ENCODE measurements at regions not wholly inside any gene's neighbourhood (a gene's known extent, or its start where the extent isn't known, plus 50 kb on each side); places are given as distances from the start of the nearest gene placed in this dataset.

DNA sequence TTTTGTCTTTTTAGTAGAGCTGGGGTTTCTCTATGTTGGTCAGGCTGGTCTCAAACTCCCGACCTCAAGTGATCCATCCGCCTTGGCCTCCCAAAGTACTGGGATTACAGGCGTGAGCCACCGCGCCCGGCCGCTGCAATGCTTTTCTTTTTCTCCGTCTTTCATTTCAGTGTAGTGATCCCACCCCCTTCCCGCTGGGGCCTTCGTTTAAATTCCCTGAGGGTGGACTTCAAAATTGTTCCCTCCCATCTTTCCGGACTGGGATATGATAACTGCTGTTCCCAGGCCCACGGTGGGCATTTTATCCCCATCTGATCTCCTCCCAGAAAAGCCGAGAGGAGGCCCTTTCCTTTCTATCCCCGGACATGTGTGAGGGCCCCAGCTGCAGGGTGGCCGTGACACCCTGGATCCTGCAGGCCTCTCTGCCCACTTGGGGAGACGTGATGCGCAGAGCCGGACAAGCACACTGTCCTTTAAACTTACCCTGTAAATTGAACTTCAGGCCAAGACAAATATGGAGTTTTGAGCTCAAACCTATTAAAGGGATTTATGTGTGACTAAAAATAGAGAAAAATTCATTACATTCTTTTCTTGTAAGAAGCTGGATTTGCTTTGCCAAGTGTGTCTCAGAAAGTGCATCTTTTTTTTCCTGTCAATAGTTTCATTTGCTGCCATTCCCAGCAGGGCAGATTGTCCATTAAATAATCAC is 54.5 kb upstream of the AFF3 start:
- TF ChIP-seq, protein P1, sequence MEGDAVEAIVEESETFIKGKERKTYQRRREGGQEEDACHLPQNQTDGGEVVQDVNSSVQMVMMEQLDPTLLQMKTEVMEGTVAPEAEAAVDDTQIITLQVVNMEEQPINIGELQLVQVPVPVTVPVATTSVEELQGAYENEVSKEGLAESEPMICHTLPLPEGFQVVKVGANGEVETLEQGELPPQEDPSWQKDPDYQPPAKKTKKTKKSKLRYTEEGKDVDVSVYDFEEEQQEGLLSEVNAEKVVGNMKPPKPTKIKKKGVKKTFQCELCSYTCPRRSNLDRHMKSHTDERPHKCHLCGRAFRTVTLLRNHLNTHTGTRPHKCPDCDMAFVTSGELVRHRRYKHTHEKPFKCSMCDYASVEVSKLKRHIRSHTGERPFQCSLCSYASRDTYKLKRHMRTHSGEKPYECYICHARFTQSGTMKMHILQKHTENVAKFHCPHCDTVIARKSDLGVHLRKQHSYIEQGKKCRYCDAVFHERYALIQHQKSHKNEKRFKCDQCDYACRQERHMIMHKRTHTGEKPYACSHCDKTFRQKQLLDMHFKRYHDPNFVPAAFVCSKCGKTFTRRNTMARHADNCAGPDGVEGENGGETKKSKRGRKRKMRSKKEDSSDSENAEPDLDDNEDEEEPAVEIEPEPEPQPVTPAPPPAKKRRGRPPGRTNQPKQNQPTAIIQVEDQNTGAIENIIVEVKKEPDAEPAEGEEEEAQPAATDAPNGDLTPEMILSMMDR (IDR thresholded peaks at IDR 0.05) = no peak
- no peak overlapping the region for H3K27ac ChIP-seq (ENCODE audit: low read length)
- H3K4me3 Mint-ChIP-seq = no peak overlapping the region

DNA sequence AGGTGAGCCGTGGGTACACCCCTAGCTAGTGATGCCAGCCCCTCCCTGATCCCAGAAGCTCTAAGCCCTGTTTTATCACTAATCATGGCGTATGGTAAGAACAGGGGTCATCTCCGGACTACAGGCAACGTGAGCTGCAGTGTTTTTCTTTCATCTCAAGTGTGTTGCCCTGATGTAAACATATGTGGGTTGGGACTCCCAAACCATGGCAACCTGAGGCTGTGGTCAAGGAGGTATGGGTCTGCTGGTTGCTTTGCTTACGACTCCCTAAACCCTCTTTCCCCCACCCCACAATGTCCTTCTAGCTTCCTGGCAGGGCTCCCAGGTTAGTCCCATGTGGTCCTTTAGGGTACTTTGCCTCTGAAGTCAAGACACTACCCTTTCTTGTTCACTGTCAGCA is 53.6 kb upstream of the AFF3 start:
- Mint-ChIP-seq H3K4me1 (no peaks in the 10 kb centered on the region), H3K27me3 (ENCODE audit: low read depth in 2 of 2) (peaks cover 0 to 6% of the 10 kb centered on the region in 2 donors)

More for the DNA sequence above, 54.5 kb upstream of the AFF3 start:
- ATAC-seq (no peak), DNase-seq (no peak)
- Mint-ChIP-seq H3K4me1 (no peaks in the 10 kb centered on the region), H3K27ac (no peak overlapping the region), H3K36me3 (no peaks in the 10 kb centered on the region), H3K9me3 (no peaks in the 10 kb centered on the region), H3K27me3 (ENCODE audit: low read depth in 2 of 2) (peaks cover 0 to 2% of the 10 kb centered on the region in 2 donors)
- Histone ChIP-seq H3K9me3 (ENCODE audit: control insufficient read depth, insufficient read depth, low read length) (no peaks in the 10 kb centered on the region), H3K4me3 (ENCODE audit: low read length) (no peak overlapping the region), H3K27me3 (ENCODE audit: control insufficient read depth, insufficient read depth, low read length) (no peaks in the 10 kb centered on the region), H3K4me1 (ENCODE audit: control insufficient read depth, insufficient read depth, low read length) (no peaks in the 10 kb centered on the region), H3K36me3 (ENCODE audit: control insufficient read depth, insufficient read depth, low read length) (no peaks in the 10 kb centered on the region)
- 89% methylated on average over 18 of the region's 18 CpGs for WGBS (ENCODE audit: insufficient coverage)
- intact Hi-C loops (cut with micrococcal nuclease) = no loop called here

DNA sequence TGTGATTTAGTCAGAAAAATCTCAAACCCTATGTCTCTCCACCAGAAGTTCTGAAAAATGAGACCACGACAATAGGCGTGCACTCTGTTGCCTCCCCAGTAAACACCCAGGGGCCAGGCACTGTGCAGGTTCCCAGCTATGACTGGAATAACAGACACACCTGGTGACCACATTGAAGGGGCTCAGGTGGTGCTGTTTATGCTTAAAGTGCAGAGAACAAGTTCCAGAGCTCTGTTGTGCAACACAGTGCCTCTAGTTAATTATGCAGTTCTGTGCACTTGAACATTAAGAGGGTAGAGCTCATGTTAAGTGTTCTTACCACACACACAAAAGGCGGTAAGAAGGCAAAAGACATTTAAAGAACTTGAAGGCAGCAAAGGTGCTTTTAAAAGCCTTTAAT is 52.6 kb upstream of the AFF3 start:
- intact Hi-C loops (cut with micrococcal nuclease) = no loop called here
- no peak for DNase-seq
- no peak overlapping the region for H3K27ac Mint-ChIP-seq
- ATAC-seq = no peak
- WGBS (ENCODE audit: insufficient coverage) = 95% methylated on average over 3 of the region's 3 CpGs
- peaks cover 0 to 6% of the 10 kb centered on the region in 2 donors for H3K27me3 Mint-ChIP-seq (ENCODE audit: low read depth in 2 of 2)
- H3K4me1 ChIP-seq (ENCODE audit: control insufficient read depth, insufficient read depth, low read length) = no peaks in the 10 kb centered on the region
- no peak overlapping the region for H3K27ac ChIP-seq (ENCODE audit: low read length)
- TF ChIP-seq, protein P1 (IDR thresholded peaks at IDR 0.05) = no peak
- no peaks in the 10 kb centered on the region for H3K27me3 ChIP-seq (ENCODE audit: control insufficient read depth, insufficient read depth, low read length)
- H3K9me3 Mint-ChIP-seq = no peaks in the 10 kb centered on the region
- H3K36me3 Mint-ChIP-seq = no peaks in the 10 kb centered on the region
- H3K4me3 Mint-ChIP-seq = no peak overlapping the region
- H3K4me3 ChIP-seq (ENCODE audit: low read length) = no peak overlapping the region
- H3K4me1 Mint-ChIP-seq = no peaks in the 10 kb centered on the region
- H3K36me3 ChIP-seq (ENCODE audit: control insufficient read depth, insufficient read depth, low read length) = no peaks in the 10 kb centered on the region
- no peaks in the 10 kb centered on the region for H3K9me3 ChIP-seq (ENCODE audit: control insufficient read depth, insufficient read depth, low read length)

More for the DNA sequence above, 53.6 kb upstream of the AFF3 start:
- H3K27ac Mint-ChIP-seq = no peak overlapping the region
- no peaks in the 10 kb centered on the region for H3K9me3 Mint-ChIP-seq
- H3K36me3 ChIP-seq (ENCODE audit: control insufficient read depth, insufficient read depth, low read length) = no peaks in the 10 kb centered on the region
- WGBS (ENCODE audit: insufficient coverage) = 83% methylated on average over 5 of the region's 5 CpGs
- TF ChIP-seq, protein P1 (IDR thresholded peaks at IDR 0.05) = no peak
- no peak overlapping the region for H3K4me3 ChIP-seq (ENCODE audit: low read length)
- no peaks in the 10 kb centered on the region for H3K9me3 ChIP-seq (ENCODE audit: control insufficient read depth, insufficient read depth, low read length)
- no peak overlapping the region for H3K4me3 Mint-ChIP-seq
- no peak overlapping the region for H3K27ac ChIP-seq (ENCODE audit: low read length)
- ATAC-seq (no peak), DNase-seq (no peak)
- intact Hi-C loops (cut with micrococcal nuclease) = no loop called here
- no peaks in the 10 kb centered on the region for H3K4me1 ChIP-seq (ENCODE audit: control insufficient read depth, insufficient read depth, low read length)
- no peaks in the 10 kb centered on the region for H3K36me3 Mint-ChIP-seq
- no peaks in the 10 kb centered on the region for H3K27me3 ChIP-seq (ENCODE audit: control insufficient read depth, insufficient read depth, low read length)

DNA sequence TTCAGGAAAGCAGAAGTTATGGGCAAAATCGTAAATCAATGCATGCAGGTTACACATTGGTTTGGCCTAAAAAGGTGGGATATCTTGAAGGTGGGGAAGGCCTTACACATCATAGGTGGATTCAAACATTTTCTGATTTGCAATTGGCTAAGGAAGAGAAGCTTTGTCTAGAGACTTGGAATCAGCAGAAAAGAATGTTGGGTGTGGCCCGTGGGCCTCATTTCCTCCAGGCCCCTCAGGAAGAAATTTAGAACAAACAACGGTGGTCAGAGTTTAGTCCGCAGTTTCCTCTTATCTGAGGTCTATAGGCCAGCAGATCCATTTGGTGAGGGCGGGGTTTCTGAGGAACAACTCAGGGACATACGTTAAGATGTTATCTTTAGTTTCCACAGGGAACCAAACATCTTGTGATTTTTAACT is 50.9 kb upstream of the AFF3 start:
- no peaks in the 10 kb centered on the region for H3K36me3 ChIP-seq (ENCODE audit: control insufficient read depth, insufficient read depth, low read length)
- H3K4me1 ChIP-seq (ENCODE audit: control insufficient read depth, insufficient read depth, low read length) = no peaks in the 10 kb centered on the region
- H3K36me3 Mint-ChIP-seq = no peaks in the 10 kb centered on the region
- DNase-seq (no peak), ATAC-seq (no peak)
- intact Hi-C loops (cut with micrococcal nuclease) = no loop called here
- H3K9me3 Mint-ChIP-seq = no peaks in the 10 kb centered on the region
- H3K9me3 ChIP-seq (ENCODE audit: control insufficient read depth, insufficient read depth, low read length) = no peaks in the 10 kb centered on the region
- no peaks in the 10 kb centered on the region for H3K4me1 Mint-ChIP-seq
- 57% methylated on average over 6 of the region's 6 CpGs for WGBS (ENCODE audit: insufficient coverage)
- no peak overlapping the region for H3K27ac ChIP-seq (ENCODE audit: low read length)
- H3K27me3 Mint-ChIP-seq (ENCODE audit: low read depth in 2 of 2) = peaks cover 0 to 6% of the 10 kb centered on the region in 2 donors
- no peak overlapping the region for H3K4me3 Mint-ChIP-seq
- no peak overlapping the region for H3K27ac Mint-ChIP-seq
- no peak overlapping the region for H3K4me3 ChIP-seq (ENCODE audit: low read length)
- H3K27me3 ChIP-seq (ENCODE audit: control insufficient read depth, insufficient read depth, low read length) = no peaks in the 10 kb centered on the region
- TF ChIP-seq, protein P1 (IDR thresholded peaks at IDR 0.05) = no peak
